H9 (cell line): ENCODE measurements at regions not wholly inside any gene's neighbourhood (a gene's known extent, or its start where the extent isn't known, plus 50 kb on each side); places are given as distances from the start of the nearest gene placed in this dataset.

ENCODE experiments used
- DNase-seq: peaks from one replicate; pipeline ENCODE4 v3.0.0-alpha.2; 2017
- H2AFZ ChIP-seq: one replicate; pipeline ENCODE4 v1.6.1; 2013; ENCODE audit warnings: mild to moderate bottlenecking, low read length, control low read depth, moderate library complexity
- H2AK5ac ChIP-seq: 2 replicates; pipeline ENCODE4 v1.6.1; 2013; ENCODE audit warnings: low read length, control low read depth, mixed read lengths; ENCODE audit not compliant: insufficient read length
- H2BK120ac ChIP-seq: one replicate; pipeline ENCODE4 v1.6.1; 2013; ENCODE audit warnings: low read depth, mild to moderate bottlenecking, low read length, control low read depth, inconsistent platforms; ENCODE audit not compliant: poor library complexity, severe bottlenecking
- H2BK12ac ChIP-seq: 2 replicates; pipeline ENCODE4 v1.6.1; 2013; ENCODE audit warnings: low read length, control low read depth, mixed read lengths, low read depth; ENCODE audit not compliant: insufficient read length
- H2BK15ac ChIP-seq: 2 replicates; pipeline ENCODE4 v1.6.1; 2013; ENCODE audit warnings: low read depth, low read length, control low read depth
- H2BK20ac ChIP-seq: one replicate; pipeline ENCODE4 v1.6.1; 2013; ENCODE audit warnings: low read depth, mild to moderate bottlenecking, low read length, control low read depth, inconsistent platforms; ENCODE audit not compliant: poor library complexity, severe bottlenecking
- H2BK5ac ChIP-seq: 2 replicates; pipeline ENCODE4 v1.6.1; 2013; ENCODE audit warnings: low read length, control low read depth, mixed read lengths; ENCODE audit not compliant: insufficient read length
- H3K14ac ChIP-seq: 2 replicates; pipeline ENCODE4 v1.6.1; 2013; ENCODE audit warnings: low read length, control low read depth; ENCODE audit not compliant: insufficient read depth
- H3K18ac ChIP-seq: 2 replicates; pipeline ENCODE4 v1.6.1; 2013; ENCODE audit warnings: low read depth, mild to moderate bottlenecking, mixed read lengths, low read length, control low read depth; ENCODE audit not compliant: insufficient read length
- H3K23ac ChIP-seq: 2 replicates; pipeline ENCODE4 v1.6.1; 2013; ENCODE audit warnings: low read length, control low read depth, mixed read lengths, low read depth; ENCODE audit not compliant: insufficient read length
- H3K23me2 ChIP-seq: 2 replicates; pipeline ENCODE4 v1.6.1; 2013; ENCODE audit warnings: low read depth, mild to moderate bottlenecking, mixed read lengths, low read length, control low read depth; ENCODE audit not compliant: insufficient read length, poor library complexity, severe bottlenecking
- H3K27ac ChIP-seq: 2 replicates; pipeline ENCODE4 v1.5.1; 2013; ENCODE audit warnings: low read length, control low read depth, mixed read lengths, low read depth; ENCODE audit not compliant: insufficient read length
- H3K27me3 ChIP-seq: 2 replicates; pipeline ENCODE4 v1.6.1; 2013; ENCODE audit warnings: low read length, control low read depth, inconsistent platforms; ENCODE audit not compliant: insufficient read depth
- H3K4ac ChIP-seq: 2 replicates; pipeline ENCODE4 v1.6.1; 2013; ENCODE audit warnings: low read depth, mild to moderate bottlenecking, control low read depth, inconsistent platforms, low read length, moderate library complexity
- H3K4me1 ChIP-seq: 2 replicates; pipeline ENCODE4 v1.6.1; 2013; ENCODE audit warnings: low read length, control low read depth, inconsistent platforms; ENCODE audit not compliant: insufficient read depth
- H3K4me2 ChIP-seq: 2 replicates; pipeline ENCODE4 v1.6.1; 2013; ENCODE audit warnings: low read length, control low read depth, mixed read lengths; ENCODE audit not compliant: insufficient read length, insufficient read depth
- H3K56ac ChIP-seq: 2 replicates; pipeline ENCODE4 v1.6.1; 2013; ENCODE audit warnings: low read depth, mild to moderate bottlenecking, mixed read lengths, low read length, control low read depth; ENCODE audit not compliant: insufficient read length
- H3K79me1 ChIP-seq: 2 replicates; pipeline ENCODE4 v1.6.1; 2013; ENCODE audit warnings: low read depth, mild to moderate bottlenecking, moderate library complexity, low read length, control low read depth, inconsistent platforms; ENCODE audit not compliant: insufficient read depth, poor library complexity, severe bottlenecking
- H3K79me2 ChIP-seq: 2 replicates; pipeline ENCODE4 v1.6.1; 2013; ENCODE audit warnings: low read length, control low read depth, inconsistent platforms; ENCODE audit not compliant: insufficient read depth
- H3K9ac ChIP-seq: 2 replicates; pipeline ENCODE4 v1.6.1; 2013; ENCODE audit warnings: low read length, control low read depth, mixed read lengths; ENCODE audit not compliant: insufficient read length; ENCODE audit errors: extremely low read depth
- H3K9me3 ChIP-seq: one replicate; pipeline ENCODE4 v1.6.1; 2013; ENCODE audit warnings: low read depth, low read length, inconsistent platforms; ENCODE audit not compliant: control insufficient read depth
- H3T11ph ChIP-seq: one replicate; pipeline ENCODE4 v1.6.1; 2013; ENCODE audit warnings: mild to moderate bottlenecking, low read length, control low read depth, inconsistent platforms
- H4K20me1 ChIP-seq: one replicate; pipeline ENCODE4 v1.6.1; 2013; ENCODE audit not compliant: control insufficient read depth, insufficient read length, insufficient read depth
- H4K5ac ChIP-seq: 2 replicates; pipeline ENCODE4 v1.6.1; 2013; ENCODE audit warnings: low read depth, mild to moderate bottlenecking, mixed read lengths, low read length, control low read depth; ENCODE audit not compliant: insufficient read length
- H4K8ac ChIP-seq: replicated peaks from 2 replicates; pipeline ENCODE4 v1.6.1; 2013; ENCODE audit warnings: low read length, control low read depth, mixed read lengths, low read depth; ENCODE audit not compliant: insufficient read length
- H4K91ac ChIP-seq: 2 replicates; pipeline ENCODE4 v1.6.1; 2013; ENCODE audit warnings: low read depth, mild to moderate bottlenecking, moderate library complexity, mixed read lengths, low read length, control low read depth; ENCODE audit not compliant: insufficient read length
- H3K27ac Mint-ChIP-seq, 3 experiments: 2 replicates in 2 of 3; 3 replicates in 1 of 3; pipeline ENCODE4 v1.8.0; 2020 to 2021; ENCODE audit warnings: mixed read lengths in 3 of 3, mild to moderate bottlenecking in 1 of 3, moderate library complexity in 1 of 3
- H3K27me3 Mint-ChIP-seq: 2 replicates; pipeline ENCODE4 v1.8.0; 2021; ENCODE audit warnings: low read depth, mild to moderate bottlenecking, moderate library complexity, mixed read lengths
- H3K36me3 Mint-ChIP-seq, 3 experiments: 2 replicates in 2 of 3; 3 replicates in 1 of 3; pipeline ENCODE4 v1.8.0; 2020 to 2021; ENCODE audit warnings: low read depth in 3 of 3, mixed read lengths in 3 of 3; ENCODE audit not compliant: insufficient read depth in 1 of 3
- H3K4me1 Mint-ChIP-seq, 2 experiments: 2 replicates each; pipeline ENCODE4 v1.8.0; 2020; ENCODE audit warnings: mixed read lengths in 2 of 2
- H3K4me3 Mint-ChIP-seq, 2 experiments: 2 replicates in 1 of 2; 3 replicates in 1 of 2; pipeline ENCODE4 v1.8.0; 2020 to 2021; ENCODE audit warnings: mild to moderate bottlenecking in 2 of 2, mixed read lengths in 2 of 2, moderate library complexity in 1 of 2
- H3K9me3 Mint-ChIP-seq, 2 experiments: 2 replicates in 1 of 2; 3 replicates in 1 of 2; pipeline ENCODE4 v1.8.0; 2020; ENCODE audit warnings: mild to moderate bottlenecking in 2 of 2, mixed read lengths in 2 of 2, moderate library complexity in 1 of 2
- CTCF ChIP-seq: fragments of 200-600 bp; sonication (generic); conservative IDR thresholded peaks from 3 replicates; pipeline ENCODE4 v1.8.0; 2021; ENCODE audit warnings: antibody characterized with exemption, mild to moderate bottlenecking
- WGBS: extraction: QIAGEN DNeasy Blood & Tissue Kit; methylation state at CpG from one replicate; pipeline ENCODE4 v1.1.7; 2013; ENCODE audit warnings: missing lambda C conversion rate, low lambda C conversion rate, mixed read lengths; ENCODE audit not compliant: insufficient read length; ENCODE audit errors: extremely low coverage; 5-methylcytosine and 5-hydroxymethylcytosine counted together

DNA sequence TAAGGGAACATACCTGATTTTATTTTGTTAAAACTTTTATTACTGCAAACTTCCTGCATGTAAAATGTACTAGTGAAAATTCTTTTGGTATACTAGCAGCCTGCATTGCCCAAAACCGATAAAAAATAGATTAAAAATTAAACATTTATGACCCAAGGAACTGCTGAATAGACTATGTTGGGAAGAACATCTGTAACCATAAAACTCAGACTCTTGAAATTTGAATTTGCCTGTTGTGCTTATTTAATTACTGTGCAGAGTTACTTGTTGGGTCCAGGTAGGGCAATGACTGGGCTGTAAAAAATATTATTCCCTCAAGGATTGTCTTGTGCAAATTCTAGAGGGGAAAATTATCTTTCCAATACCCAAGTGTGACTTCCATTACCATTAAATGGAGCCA is 193.5 kb upstream of the PITRM1 start:
- H3K14ac ChIP-seq, result no peak overlapping the region
- no peak overlapping the region for H3K23ac ChIP-seq
- H4K20me1 ChIP-seq, result no peaks in the 10 kb centered on the region
- no peak overlapping the region for H2BK20ac ChIP-seq
- no peaks in the 10 kb centered on the region for H3K23me2 ChIP-seq
- no peak overlapping the region for H4K8ac ChIP-seq
- Mint-ChIP-seq H3K9me3 (peaks cover 22 to 26% of the 10 kb centered on the region in 2 experiments), H3K27ac (no peak overlapping the region), H3K36me3 (peaks cover 2 to 16% (median 12%) of the 10 kb centered on the region in 3 experiments; a peak in 6 of 7 replicates), H3K4me3 (no peak overlapping the region), H3K4me1 (no peaks in the 10 kb centered on the region), H3K27me3 (no peaks in the 10 kb centered on the region; the same call in 1 of the 2 replicates)
- no peak overlapping the region for H2BK15ac ChIP-seq
- no CpG with 5 or more reads among the region's 1 CpG for WGBS
- H3T11ph ChIP-seq, result no peak overlapping the region
- H4K91ac ChIP-seq, result no peak overlapping the region
- no peak overlapping the region for H2BK12ac ChIP-seq
- H3K4me2 ChIP-seq, result no peak overlapping the region
- no peak for DNase-seq
- H3K18ac ChIP-seq, result no peak overlapping the region
- no peak overlapping the region for H3K9ac ChIP-seq
- no peak overlapping the region for H3K4ac ChIP-seq
- H2BK5ac ChIP-seq, result no peak overlapping the region
- no peak overlapping the region for H2AK5ac ChIP-seq
- no peak overlapping the region for H4K5ac ChIP-seq
- no peaks in the 10 kb centered on the region for H3K79me2 ChIP-seq
- H3K56ac ChIP-seq, result no peak overlapping the region
- no peaks in the 10 kb centered on the region for H3K4me1 ChIP-seq
- H2AFZ ChIP-seq, result no peak overlapping the region
- peaks cover 23% of the 10 kb centered on the region for H3K9me3 ChIP-seq
- TF ChIP-seq CTCF, result no peak
- H3K27ac ChIP-seq, result no peak overlapping the region
- no peaks in the 10 kb centered on the region for H3K27me3 ChIP-seq
- no peaks in the 10 kb centered on the region for H3K79me1 ChIP-seq
- no peak overlapping the region for H2BK120ac ChIP-seq
